ENCODE measurements at regions not wholly inside any gene's neighbourhood (a gene's known extent, or its start where the extent isn't known, plus 50 kb on each side); places are given as distances from the start of the nearest gene placed in this dataset.

- no peak for DNase-seq
- Mint-ChIP-seq H3K9me3 (peaks cover 6% of the 10 kb centered on the region), H3K27me3 (no peaks in the 10 kb centered on the region), H3K27ac (no peak overlapping the region), H3K36me3 (ENCODE audit: low read depth) (peaks cover 11% of the 10 kb centered on the region), H3K4me3 (no peak overlapping the region), H3K4me1 (no peaks in the 10 kb centered on the region)
- CTCF ChIA-PET = no interaction called here
- no peak for TF ChIP-seq CTCF (IDR thresholded peaks at IDR 0.05)
- POLR2A ChIA-PET = no interaction called here
- ATAC-seq (ENCODE audit: low read depth) = no peak
- intact Hi-C loops (cut with micrococcal nuclease) = no loop called here
Measured at GRCh38 chr14:85948153-85948552, 418.2 kb downstream of the FLRT2 start.

DNA sequence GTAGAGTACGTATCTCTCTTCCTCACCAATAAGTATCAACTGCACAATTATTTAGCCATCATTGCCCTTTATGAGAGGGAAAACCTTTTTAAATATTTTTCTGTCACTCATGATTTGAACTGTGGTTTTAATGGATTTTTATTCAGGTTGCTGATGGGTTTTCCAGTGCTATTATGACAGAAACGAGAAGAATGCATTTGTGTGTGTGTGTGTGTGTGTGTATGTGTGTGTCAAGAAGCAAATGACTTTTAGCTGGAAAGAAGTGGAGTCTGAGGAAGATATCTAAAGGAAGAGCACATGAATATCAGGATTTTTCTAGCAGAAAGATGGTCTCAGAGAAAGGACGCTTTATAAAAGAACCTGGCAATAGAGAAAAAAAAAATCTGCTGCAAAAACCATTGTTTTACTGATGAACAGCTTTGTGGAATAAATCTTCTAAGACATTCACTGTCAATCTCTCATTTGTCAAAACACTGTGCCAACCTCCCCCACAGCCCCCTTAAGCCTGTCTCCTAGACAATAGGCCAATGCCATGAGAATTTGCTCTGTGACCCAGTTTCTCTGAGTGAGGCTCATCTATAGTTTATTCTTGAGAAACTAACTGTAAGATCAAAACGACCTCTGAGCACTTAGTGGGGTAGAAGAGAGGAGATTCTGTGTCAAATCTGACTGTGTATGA, 417.7 kb downstream of the FLRT2 start:
- ATAC-seq (ENCODE audit: low read depth) = no peak
- intact Hi-C loops (cut with micrococcal nuclease) = no loop called here
- no peak for TF ChIP-seq CTCF (IDR thresholded peaks at IDR 0.05)

GRCh38 chr14:85943192-85943591, 413.2 kb downstream of the FLRT2 start:
- Mint-ChIP-seq H3K4me3 (no peak overlapping the region), H3K27me3 (no peaks in the 10 kb centered on the region), H3K4me1 (peaks cover 5% of the 10 kb centered on the region), H3K27ac (no peak overlapping the region), H3K36me3 (ENCODE audit: low read depth) (peaks cover 16% of the 10 kb centered on the region), H3K9me3 (peaks cover 17% of the 10 kb centered on the region)
- no peak for TF ChIP-seq CTCF (IDR thresholded peaks at IDR 0.05)
- CTCF ChIA-PET = no interaction called here
- intact Hi-C loops (cut with micrococcal nuclease) = no loop called here
- ATAC-seq (ENCODE audit: low read depth) (no peak), DNase-seq (no peak)
- POLR2A ChIA-PET = no interaction called here

More for the DNA sequence above, 417.7 kb downstream of the FLRT2 start:
- Mint-ChIP-seq H3K36me3 (ENCODE audit: low read depth) (peaks cover 11% of the 10 kb centered on the region), H3K4me3 (no peak overlapping the region), H3K27me3 (no peaks in the 10 kb centered on the region), H3K4me1 (no peaks in the 10 kb centered on the region), H3K9me3 (peaks cover 6% of the 10 kb centered on the region), H3K27ac (no peak overlapping the region)
- CTCF ChIA-PET = no interaction called here
- POLR2A ChIA-PET = no interaction called here
- DNase-seq = no peak

GRCh38 chr14:85934886-85935254, 404.9 kb downstream of the FLRT2 start:
- DNase-seq = no peak
- TF ChIP-seq CTCF (IDR thresholded peaks at IDR 0.05) = no peak
- ATAC-seq (ENCODE audit: low read depth) = peak; percentile 49
- ChIA-PET POLR2A (no interaction called here), CTCF (interaction anchor here (0.8 kb wide), 1 partner anchor 104 kb away, joined by 3 read pairs; no protein-coding TSS in a partner anchor)
- intact Hi-C loops (cut with micrococcal nuclease) = no loop called here
- Mint-ChIP-seq H3K4me3 (peak overlapping the region; percentile 93), H3K9me3 (peaks cover 13% of the 10 kb centered on the region), H3K27me3 (no peaks in the 10 kb centered on the region), H3K4me1 (peaks cover 41% of the 10 kb centered on the region), H3K27ac (peak overlapping the region; percentile 92), H3K36me3 (ENCODE audit: low read depth) (peaks cover 15% of the 10 kb centered on the region)

- H3K27me3 Mint-ChIP-seq = no peaks in the 10 kb centered on the region
- DNase-seq (peak; percentile 27), ATAC-seq (ENCODE audit: low read depth) (peak; percentile 90)
- CTCF ChIA-PET = interaction anchor here (0.8 kb wide), 1 partner anchor 104 kb away, joined by 3 read pairs; no protein-coding TSS in a partner anchor
- H3K27ac Mint-ChIP-seq = peak overlapping the region; percentile 92
- intact Hi-C loops (cut with micrococcal nuclease) = no loop called here
- POLR2A ChIA-PET = no interaction called here
- H3K9me3 Mint-ChIP-seq = peaks cover 13% of the 10 kb centered on the region
- TF ChIP-seq CTCF (IDR thresholded peaks at IDR 0.05) = no peak
- peak overlapping the region; percentile 93 for H3K4me3 Mint-ChIP-seq
- H3K4me1 Mint-ChIP-seq = peaks cover 41% of the 10 kb centered on the region
- H3K36me3 Mint-ChIP-seq (ENCODE audit: low read depth) = peaks cover 15% of the 10 kb centered on the region
Measured at GRCh38 chr14:85934123-85934885, 404.4 kb downstream of the FLRT2 start.
